HS-5 (cell line): ENCODE measurements at regions not wholly inside any gene's neighbourhood (a gene's known extent, or its start where the extent isn't known, plus 50 kb on each side); places are given as distances from the start of the nearest gene placed in this dataset.

Experiments
- DNase-seq: peaks from one replicate; pipeline ENCODE4 v3.0.0-alpha.2; 2012; ENCODE audit warnings: low read depth

DNA sequence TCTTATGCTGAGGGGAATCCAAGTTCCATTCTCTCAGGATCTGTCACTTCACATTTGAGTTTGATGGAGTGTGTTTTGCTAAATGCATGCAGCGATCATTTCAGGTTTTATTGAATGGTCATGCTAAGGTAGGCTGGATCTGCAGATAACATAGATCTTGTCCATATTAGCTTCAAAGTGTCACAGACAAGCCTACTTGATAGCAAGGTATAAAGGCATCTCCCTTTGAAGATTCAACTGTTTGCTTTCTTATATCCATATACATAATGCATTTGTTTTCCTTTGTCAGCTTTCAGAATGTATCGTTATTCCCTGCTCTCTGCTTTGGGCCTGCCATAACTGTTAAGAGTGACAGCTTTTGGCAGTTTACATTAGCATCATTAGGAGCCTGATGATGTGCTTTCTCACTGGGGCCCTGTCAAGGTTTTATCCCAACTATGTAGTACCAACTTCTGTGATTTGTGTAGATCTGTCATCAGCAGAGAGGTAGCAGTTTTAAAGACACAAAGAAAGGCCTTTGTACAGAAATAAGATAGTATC lies 604.3 kb upstream of the CDH7 start:
- no peak for DNase-seq

DNA sequence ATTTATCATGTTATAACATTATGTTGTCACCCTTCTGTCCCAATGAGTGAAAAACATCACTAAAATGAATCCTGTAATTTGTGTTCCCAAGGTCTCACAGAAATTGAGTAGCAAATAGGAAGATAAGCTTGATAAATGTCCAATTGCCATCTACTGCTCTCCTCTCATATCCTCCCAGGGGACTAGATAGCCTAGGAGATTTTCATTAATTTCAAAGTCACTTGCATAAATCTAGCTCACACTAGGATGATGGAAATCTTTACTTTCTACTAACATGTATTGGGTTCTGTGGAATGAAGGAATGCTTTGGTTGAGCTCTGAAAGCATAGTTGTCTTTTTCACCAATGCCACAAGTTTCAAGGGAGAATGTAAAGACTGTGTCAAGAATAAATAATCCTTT lies 605.5 kb upstream of the CDH7 start:
- no peak for DNase-seq

- no peak for DNase-seq
Measured at GRCh38 chr18:65133610-65134009, 617.2 kb upstream of the CDH7 start.

DNA sequence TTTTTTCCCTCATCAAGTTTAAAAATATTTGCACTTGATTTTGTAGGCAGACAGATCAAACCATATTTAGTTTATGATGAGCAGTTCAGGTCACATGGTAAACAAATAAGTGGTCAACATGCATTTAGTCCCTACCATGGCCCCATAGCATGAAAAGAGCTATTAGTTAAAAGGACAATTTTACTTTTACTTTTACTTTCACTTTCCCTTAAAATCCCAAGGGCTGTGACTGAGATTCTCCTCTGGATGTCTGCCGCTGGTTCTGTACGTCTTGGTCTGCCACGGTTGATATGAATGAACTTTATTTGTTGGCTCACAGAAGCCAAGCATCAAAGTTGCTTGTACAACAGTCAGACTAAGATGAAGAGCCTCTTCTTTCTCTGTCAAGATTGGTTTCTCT lies 626.2 kb upstream of the CDH7 start:
- DNase-seq = no peak

- no peak for DNase-seq
Measured at GRCh38 chr18:65103864-65104263, 646.9 kb upstream of the CDH7 start.

DNA sequence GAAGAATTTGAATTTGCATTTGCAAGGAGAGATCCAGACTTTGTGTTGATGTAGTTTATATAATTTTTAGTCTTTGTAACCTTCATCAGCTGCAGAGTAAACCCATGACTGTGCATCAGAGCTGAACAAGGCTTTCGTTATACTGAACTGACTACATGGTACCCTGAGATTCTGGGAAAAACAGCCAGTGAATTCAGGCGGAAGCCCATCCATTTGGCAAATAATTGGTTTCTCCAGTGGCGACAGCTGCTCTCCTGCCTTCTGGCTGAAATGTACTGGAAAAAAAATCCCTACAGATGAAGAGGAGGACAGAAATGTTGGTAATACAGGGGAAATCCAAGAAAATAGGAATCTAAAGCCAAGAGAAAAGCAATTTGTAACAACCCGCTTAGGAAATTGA lies 657.5 kb upstream of the CDH7 start:
- DNase-seq = no peak

- peak; percentile 4 for DNase-seq
Measured at GRCh38 chr18:65091744-65092329, 659.0 kb upstream of the CDH7 start.

DNA sequence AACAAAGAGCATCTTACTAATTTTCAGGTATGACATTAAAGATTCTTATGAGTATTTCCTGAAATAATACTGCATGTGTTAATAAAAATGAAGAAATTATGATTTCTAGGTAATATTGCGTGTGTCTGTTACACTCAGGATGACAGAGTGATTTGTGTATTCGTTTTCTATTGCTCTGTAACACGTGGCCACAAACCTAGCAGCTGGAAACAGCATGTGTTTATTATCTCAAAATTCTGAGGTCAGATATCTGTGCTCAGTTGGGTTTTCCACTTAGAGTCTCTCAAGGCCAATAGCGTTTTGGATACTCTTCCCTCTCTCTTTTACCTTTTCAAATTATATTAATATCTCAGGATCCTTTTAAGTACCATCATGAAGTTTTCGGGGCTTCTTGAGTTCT lies 667.9 kb upstream of the CDH7 start:
- no peak for DNase-seq

DNA sequence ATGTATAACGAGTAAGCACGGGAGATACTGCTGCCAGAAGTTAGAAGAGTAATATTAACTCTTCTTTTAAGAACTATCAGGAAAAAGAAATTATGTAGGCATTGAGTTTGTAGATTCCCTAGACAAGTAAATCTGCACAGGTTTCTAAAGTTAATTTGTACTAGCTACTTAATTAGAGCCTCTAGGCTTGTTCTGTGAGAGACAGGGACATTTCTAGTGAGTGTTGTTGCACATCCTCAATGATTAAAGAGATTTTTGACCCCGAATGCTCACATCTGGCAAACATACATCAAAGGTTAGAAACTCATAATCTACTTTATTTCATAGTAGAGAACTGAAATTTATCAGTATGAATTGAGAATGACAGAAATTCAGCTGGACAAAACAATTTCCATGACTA lies 669.0 kb upstream of the CDH7 start:
- DNase-seq = no peak

GRCh38 chr18:65073060-65073550 lies 677.7 kb upstream of the CDH7 start:
- DNase-seq = no peak

- DNase-seq = no peak
Measured at GRCh38 chr18:65057439-65058083, 693.3 kb upstream of the CDH7 start.

GRCh38 chr18:65056575-65056974 lies 694.2 kb upstream of the CDH7 start:
- DNase-seq = no peak

DNA sequence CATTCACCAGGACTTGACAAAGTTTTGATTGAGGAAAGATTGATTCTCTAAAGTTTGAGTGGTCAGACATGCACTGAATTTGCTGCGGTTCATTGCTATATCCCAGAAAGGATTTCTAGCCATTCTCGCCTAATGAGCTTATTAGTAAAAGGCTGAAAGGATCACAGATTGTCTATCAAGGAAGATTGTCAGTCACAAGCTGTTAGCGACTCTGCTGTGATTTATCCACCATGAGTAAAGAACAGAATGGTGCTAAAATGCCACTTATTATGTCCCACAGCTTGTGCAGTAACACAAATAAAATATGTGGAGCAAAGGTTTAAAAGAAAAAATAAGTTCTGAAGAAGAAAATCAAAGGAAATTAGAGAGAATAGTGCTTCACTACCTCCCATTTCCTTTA lies 701.2 kb upstream of the CDH7 start:
- DNase-seq = no peak

- DNase-seq = no peak
Measured at GRCh38 chr18:65039578-65039977, 711.2 kb upstream of the CDH7 start.

DNA sequence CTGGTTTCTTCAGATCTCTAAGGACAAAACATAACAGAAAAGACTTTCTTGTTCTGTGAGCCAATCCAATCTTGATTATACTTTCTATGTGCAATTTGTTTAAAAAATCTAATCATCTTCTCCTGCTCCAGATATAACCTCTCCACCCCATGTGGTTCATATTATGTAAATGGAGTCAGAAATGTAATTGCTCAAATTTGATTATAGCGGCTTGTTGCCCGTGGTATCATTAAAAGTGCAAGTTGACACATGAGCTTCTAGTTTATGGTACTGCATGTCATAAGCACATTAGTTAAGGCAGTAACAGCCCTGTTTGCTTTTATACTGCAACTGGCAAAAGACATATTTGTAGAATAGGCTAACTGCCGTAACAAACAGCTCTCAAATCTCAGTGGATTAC lies 715.1 kb upstream of the CDH7 start:
- no peak for DNase-seq

DNA sequence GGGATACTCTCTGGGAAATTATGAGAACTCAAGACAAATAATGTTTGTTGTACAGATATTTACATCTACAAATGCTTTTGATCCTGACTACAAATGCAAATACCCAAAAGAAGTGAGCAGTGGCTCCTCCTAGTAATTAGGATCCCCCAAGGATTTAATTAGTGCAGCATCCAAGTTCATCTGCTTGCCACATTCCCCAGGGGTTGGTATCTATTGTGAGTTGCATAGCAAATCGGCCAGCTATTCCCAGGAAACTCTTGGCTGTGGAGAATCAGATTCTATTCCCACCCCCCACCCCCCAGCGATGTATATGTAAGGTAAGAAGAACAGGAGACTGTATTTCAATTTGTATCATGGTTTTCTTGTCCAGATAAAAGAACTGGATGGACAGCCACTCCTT lies 725.1 kb upstream of the CDH7 start:
- no peak for DNase-seq

DNA sequence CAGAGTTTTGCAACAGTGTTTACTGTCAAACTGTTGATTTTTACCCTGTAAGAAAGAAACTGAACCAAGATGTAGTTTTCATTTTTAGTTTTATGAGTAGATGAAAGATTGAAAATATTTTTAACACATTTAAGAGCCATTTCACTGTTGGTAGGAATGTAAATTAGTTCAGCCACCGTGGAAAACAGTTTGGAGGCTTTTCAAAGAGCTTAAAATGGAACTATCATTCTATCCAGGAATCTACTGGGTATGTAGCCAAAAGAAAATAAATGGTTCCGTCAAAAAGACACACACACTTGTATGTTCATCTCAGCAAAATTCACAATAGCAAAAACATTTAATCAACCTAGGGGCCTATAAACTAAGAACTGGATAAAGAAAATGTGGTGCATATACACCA lies 729.8 kb upstream of the CDH7 start:
- DNase-seq = no peak

DNA sequence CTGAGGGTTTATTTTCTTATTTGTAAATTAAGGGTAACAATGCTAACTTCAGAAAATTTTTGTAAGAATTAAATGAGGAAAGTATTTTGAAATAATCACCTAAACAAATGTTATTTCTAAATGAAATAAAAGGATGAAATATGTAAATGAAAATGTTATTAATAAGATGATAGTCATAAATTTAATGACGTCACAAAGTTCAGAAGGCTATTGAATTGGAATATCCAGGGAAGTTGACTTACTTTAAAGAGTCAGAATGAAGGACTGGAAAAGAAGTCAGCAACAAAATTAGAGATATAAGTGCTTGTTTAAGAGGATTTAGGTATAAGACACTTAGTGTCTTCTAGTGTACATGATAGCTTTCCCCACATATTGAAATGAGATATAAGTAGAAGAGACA lies 732.6 kb upstream of the CDH7 start:
- no peak for DNase-seq

DNA sequence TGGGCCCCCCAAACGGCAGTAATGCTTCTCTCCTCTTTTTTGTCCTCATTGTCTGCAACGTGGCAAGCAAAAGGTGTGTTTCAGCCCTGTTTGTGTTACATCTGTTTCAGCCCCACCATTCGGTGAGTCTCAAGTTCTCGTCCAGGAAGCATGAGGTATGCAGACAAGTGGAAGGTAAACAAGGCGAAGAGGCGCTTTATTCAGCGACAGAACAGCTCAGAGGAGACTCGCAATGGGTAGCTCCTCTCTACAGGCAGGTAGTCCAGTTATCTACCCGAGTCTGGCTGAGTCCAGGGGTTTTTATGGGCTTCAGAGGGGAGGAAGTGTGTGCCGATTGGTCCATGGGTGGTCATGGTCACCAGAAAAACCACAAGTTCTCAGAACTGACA lies 733.4 kb upstream of the CDH7 start:
- no peak for DNase-seq

DNA sequence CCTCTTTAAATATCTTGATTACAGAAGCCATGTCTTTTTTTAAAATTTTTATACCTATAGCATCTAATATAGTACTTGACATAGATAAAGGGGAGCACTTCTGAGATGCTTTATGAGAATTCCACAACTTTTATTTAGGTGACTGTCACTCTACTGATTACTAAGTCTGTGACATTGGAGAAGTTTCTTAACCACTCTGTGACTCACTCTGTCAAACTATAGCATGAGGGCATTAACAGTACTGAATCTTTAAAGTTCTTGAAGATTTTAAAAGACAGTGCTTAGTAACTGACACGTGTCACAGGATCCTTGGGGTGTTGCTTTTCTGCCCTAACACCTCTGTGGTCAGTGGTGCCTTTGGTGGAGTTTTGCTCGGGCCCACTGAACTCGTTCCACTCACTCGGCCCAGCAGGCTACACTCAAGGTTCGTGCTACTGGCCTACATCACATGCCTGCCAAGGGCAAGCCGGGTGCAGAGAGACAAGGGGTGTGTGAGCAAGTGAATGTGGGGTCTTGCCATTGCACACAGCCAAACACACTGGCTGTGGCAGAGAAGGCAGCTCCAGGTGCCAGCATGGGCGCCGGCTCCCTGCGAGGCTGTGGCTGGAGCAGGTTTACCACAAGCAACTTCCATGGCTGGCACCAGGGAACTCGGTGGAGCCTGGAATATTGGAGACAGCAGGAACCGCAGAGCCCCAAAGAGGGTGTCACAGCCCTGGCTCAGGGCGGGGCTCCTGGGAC lies 734.0 kb upstream of the CDH7 start:
- no peak for DNase-seq

DNA sequence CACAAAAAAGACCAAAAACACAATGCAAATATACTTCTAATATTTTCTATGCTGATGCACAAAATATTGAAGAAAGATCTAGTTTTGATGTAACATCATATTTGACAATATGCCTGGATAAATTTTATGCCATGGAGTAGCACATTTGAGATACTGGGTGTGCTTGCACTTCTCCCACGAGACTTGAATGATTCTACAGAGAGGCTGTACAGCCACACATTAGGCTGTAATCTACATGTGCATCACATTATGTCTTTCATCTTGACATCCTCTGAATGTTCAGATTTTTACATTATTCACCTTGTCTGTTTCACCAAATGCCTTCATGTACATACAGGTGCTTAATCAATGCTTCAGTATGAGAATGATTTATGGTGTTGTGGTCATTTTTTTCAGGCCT lies 756.4 kb upstream of the CDH7 start:
- no peak for DNase-seq

- DNase-seq = no peak
Measured at GRCh38 chr18:64993695-64994094, 757.1 kb upstream of the CDH7 start.

DNA sequence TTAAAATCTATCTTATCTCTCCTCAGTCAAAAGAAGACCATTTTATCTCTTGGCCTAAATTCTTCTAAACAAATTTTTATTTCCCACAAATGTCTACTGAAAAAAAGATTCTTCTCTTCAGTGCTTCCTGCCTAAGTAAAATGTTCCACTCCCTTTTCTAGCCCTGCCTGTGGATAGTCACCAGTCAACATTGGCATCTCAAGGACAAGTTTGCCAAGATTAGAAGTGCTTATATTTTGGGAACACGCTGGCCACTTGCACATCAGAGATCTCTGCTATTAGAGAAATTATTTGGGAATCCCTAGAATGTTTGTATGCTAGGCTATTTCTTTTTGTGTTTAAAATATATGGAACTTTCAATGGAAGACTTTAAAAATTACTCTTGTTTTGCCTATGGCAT lies 758.2 kb upstream of the CDH7 start:
- no peak for DNase-seq
